Dermis microvascular lymphatic vessel endothelial cell (primary cell): ENCODE measurements at regions not wholly inside any gene's neighbourhood (a gene's known extent, or its start where the extent isn't known, plus 50 kb on each side); places are given as distances from the start of the nearest gene placed in this dataset.

Experiments used
- DNase-seq, 2 donors: peaks; one replicate each; pipeline versions ENCODE4 v3.0.0 to v3.0.0-alpha.2; 2010; ENCODE audit warnings: low read depth in 2 of 2

GRCh38 chr7:145276118-145276517 lies 440.3 kb upstream of the TPK1 start:
- no peak for DNase-seq

GRCh38 chr7:145269418-145270161 lies 433.7 kb upstream of the TPK1 start:
- no peak for DNase-seq

- DNase-seq: no peak
These were observed 429.3 kb upstream of the TPK1 start for GRCh38 chr7:145265180-145265579.

GRCh38 chr7:145263886-145264285 lies 428.0 kb upstream of the TPK1 start:
- DNase-seq: no peak

GRCh38 chr7:145252031-145252430 lies 416.2 kb upstream of the TPK1 start:
- no peak for DNase-seq

GRCh38 chr7:145224775-145225174 lies 388.9 kb upstream of the TPK1 start:
- DNase-seq: no peak

- DNase-seq: no peak
These were observed 383.6 kb upstream of the TPK1 start for GRCh38 chr7:145219461-145219860.

GRCh38 chr7:145216866-145217265 lies 381.0 kb upstream of the TPK1 start:
- no peak for DNase-seq

- no peak for DNase-seq
These were observed 376.2 kb upstream of the TPK1 start for GRCh38 chr7:145212050-145212449.

GRCh38 chr7:145211211-145211610 lies 375.4 kb upstream of the TPK1 start:
- DNase-seq: no peak

GRCh38 chr7:145193951-145194350 lies 358.1 kb upstream of the TPK1 start:
- no peak for DNase-seq

GRCh38 chr7:145184956-145185355 lies 349.1 kb upstream of the TPK1 start:
- DNase-seq: no peak

GRCh38 chr7:145183069-145183468 lies 347.2 kb upstream of the TPK1 start:
- DNase-seq: no peak

GRCh38 chr7:145175366-145175765 lies 339.5 kb upstream of the TPK1 start:
- no peak for DNase-seq

- DNase-seq: no peak
These were observed 334.1 kb upstream of the TPK1 start for GRCh38 chr7:145169908-145170307.

GRCh38 chr7:145168879-145169278 lies 333.0 kb upstream of the TPK1 start:
- DNase-seq: no peak

GRCh38 chr7:145168427-145168826 lies 332.6 kb upstream of the TPK1 start:
- no peak for DNase-seq

GRCh38 chr7:145156834-145157233 lies 321.0 kb upstream of the TPK1 start:
- DNase-seq: no peak

- DNase-seq: no peak
These were observed 316.7 kb upstream of the TPK1 start for GRCh38 chr7:145152589-145152988.

- DNase-seq: no peak
These were observed 315.8 kb upstream of the TPK1 start for GRCh38 chr7:145151676-145152075.

GRCh38 chr7:145147865-145148264 lies 312.0 kb upstream of the TPK1 start:
- no peak for DNase-seq

- no peak for DNase-seq
These were observed 307.8 kb upstream of the TPK1 start for GRCh38 chr7:145143685-145144084.

- no peak for DNase-seq
These were observed 298.5 kb upstream of the TPK1 start for GRCh38 chr7:145134377-145134776.

- no peak for DNase-seq
These were observed 287.6 kb upstream of the TPK1 start for GRCh38 chr7:145123502-145123901.
